Panc1 (cell line): ENCODE measurements at regions not wholly inside any gene's neighbourhood (a gene's known extent, or its start where the extent isn't known, plus 50 kb on each side); places are given as distances from the start of the nearest gene placed in this dataset.

ENCODE experiments used
- ATAC-seq: fragments of 200-7000 bp; cut with Tn5 transposase; 2 replicates; pipeline ENCODE4 v1.9.1; 2020; ENCODE audit warnings: mild to moderate bottlenecking, moderate library complexity
- BruUV-seq: library from RNA; stranded (reverse); fragments of 400-500 nt; replicated peaks from 2 replicates; lab custom pipeline; 2021; lab: Mats Ljungman, UMichigan
- CTCF ChIA-PET: fragments of 300-600 bp; sonication (Branson Sonifier 250); formaldehyde crosslinking; loops from one replicate; lab custom pipeline; 2022; ENCODE audit warnings: antibody characterized with exemption; lab: Charles Lee
- POLR2A ChIA-PET: fragments of 300-600 bp; sonication (Branson Sonifier 250); formaldehyde crosslinking; loops from one replicate; lab custom pipeline; 2022; ENCODE audit warnings: antibody characterized with exemption; lab: Charles Lee
- DNase-seq: peaks from one replicate; pipeline ENCODE4 v3.0.0-alpha.2; 2010; ENCODE audit warnings: low read depth, low spot score
- H3K27ac ChIP-seq: 2 replicates; pipeline ENCODE4 v1.5.1; 2011; ENCODE audit warnings: mild to moderate bottlenecking, low read length, inconsistent platforms
- H3K27me3 ChIP-seq: fragments of 200-500 bp; sonication (Bioruptor generic); 2 replicates; pipeline ENCODE4 v1.6.0; 2014; ENCODE audit warnings: low read length, inconsistent platforms; ENCODE audit not compliant: control insufficient read depth, insufficient read depth
- H3K36me3 ChIP-seq: fragments of 200-500 bp; sonication (Bioruptor generic); 2 replicates; pipeline ENCODE4 v1.5.1; 2014; ENCODE audit warnings: inconsistent platforms, mild to moderate bottlenecking, low read length, moderate library complexity; ENCODE audit not compliant: control insufficient read depth, insufficient read depth
- H3K4me1 ChIP-seq: 2 replicates; pipeline ENCODE4 v1.5.1; 2011; ENCODE audit warnings: inconsistent platforms, mild to moderate bottlenecking, low read length, moderate library complexity; ENCODE audit not compliant: control insufficient read depth, insufficient read depth
- H3K4me3 ChIP-seq, 2 experiments: 2 replicates each; pipeline ENCODE4 v1.5.1; 2011 to 2012; ENCODE audit warnings: low read depth in 2 of 2, low read length in 2 of 2, mild to moderate bottlenecking in 2 of 2, inconsistent platforms in 1 of 2, moderate library complexity in 1 of 2
- H3K9me3 ChIP-seq: fragments of 200-500 bp; sonication (Bioruptor generic); 2 replicates; pipeline ENCODE4 v1.5.1; 2014; ENCODE audit warnings: low read depth, mild to moderate bottlenecking, inconsistent platforms, low read length, moderate library complexity; ENCODE audit not compliant: control insufficient read depth, insufficient read depth
- POLR2AphosphoS5 ChIP-seq: IDR thresholded peaks from 2 replicates; pipeline ENCODE4 v1.6.1; 2012; ENCODE audit warnings: mild to moderate bottlenecking, low read depth, low read length, moderate library complexity
- SIN3A ChIP-seq: IDR thresholded peaks from 2 replicates; pipeline ENCODE4 v1.6.1; 2012; ENCODE audit warnings: low read depth, mild to moderate bottlenecking, low read length, moderate library complexity, borderline replicate concordance; ENCODE audit not compliant: insufficient read depth
- TCF7L2 ChIP-seq: IDR thresholded peaks from 2 replicates; pipeline ENCODE4 v1.6.1; 2011; ENCODE audit warnings: mild to moderate bottlenecking, low read depth, low read length, inconsistent platforms
- in situ Hi-C: cut with HindIII; loops from 2 replicates; pipeline ENCODE4 v1.10.0; 2016; ENCODE audit warnings: low sequenced_read_pairs, low pct_unique_long_range_greater_than_20kb
- intact Hi-C: fragments of 100-400 bp; cut with micrococcal nuclease; formaldehyde crosslinking; loops from one replicate; pipeline ENCODE4 v1.10.0; 2022; ENCODE audit not compliant: unreplicated experiment
- TF ChIP-seq, protein P1 (sequence below): fragments of 450-650 bp; IDR thresholded peaks from 2 replicates; pipeline ENCODE4 v1.5.1; 2017; ENCODE audit warnings: mild to moderate bottlenecking
- TF ChIP-seq, protein P2 (sequence below), 2 experiments: IDR thresholded peaks; 2 replicates each; pipeline ENCODE4 v1.6.1; 2011 to 2012; ENCODE audit warnings: low read depth in 2 of 2, control low read depth in 1 of 2, low read length in 1 of 2, mild to moderate bottlenecking in 1 of 2, moderate library complexity in 1 of 2; ENCODE audit not compliant: insufficient read depth in 1 of 2

DNA sequence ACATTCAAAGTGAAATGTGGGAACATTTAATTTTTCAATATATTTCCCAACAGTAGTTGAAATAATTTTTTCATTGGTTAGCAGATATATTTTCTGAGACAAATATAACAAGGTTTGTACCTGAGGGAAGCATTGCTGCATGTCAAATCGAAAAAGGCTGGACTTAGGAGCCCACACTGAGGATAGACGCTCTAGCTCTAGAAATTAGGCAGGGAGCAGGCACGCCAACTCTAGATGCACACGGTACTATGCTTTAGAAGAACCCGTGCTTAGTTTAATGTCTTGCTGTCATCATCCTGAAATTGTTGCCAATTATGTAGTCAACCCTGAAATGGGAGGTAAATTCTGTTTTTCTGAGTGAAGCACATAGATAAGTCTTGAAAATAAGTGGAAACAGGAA is 731.1 kb upstream of the ZNF804A start:
- no peaks in the 10 kb centered on the region for H3K27me3 ChIP-seq
- H3K36me3 ChIP-seq = no peaks in the 10 kb centered on the region
- H3K4me3 ChIP-seq = no peak overlapping the region
- DNase-seq = no peak
- POLR2A ChIA-PET = no interaction called here
- no peak overlapping the region for H3K27ac ChIP-seq
- no peak for ATAC-seq
- no peaks in the 10 kb centered on the region for H3K9me3 ChIP-seq
- TF ChIP-seq, protein P1, sequence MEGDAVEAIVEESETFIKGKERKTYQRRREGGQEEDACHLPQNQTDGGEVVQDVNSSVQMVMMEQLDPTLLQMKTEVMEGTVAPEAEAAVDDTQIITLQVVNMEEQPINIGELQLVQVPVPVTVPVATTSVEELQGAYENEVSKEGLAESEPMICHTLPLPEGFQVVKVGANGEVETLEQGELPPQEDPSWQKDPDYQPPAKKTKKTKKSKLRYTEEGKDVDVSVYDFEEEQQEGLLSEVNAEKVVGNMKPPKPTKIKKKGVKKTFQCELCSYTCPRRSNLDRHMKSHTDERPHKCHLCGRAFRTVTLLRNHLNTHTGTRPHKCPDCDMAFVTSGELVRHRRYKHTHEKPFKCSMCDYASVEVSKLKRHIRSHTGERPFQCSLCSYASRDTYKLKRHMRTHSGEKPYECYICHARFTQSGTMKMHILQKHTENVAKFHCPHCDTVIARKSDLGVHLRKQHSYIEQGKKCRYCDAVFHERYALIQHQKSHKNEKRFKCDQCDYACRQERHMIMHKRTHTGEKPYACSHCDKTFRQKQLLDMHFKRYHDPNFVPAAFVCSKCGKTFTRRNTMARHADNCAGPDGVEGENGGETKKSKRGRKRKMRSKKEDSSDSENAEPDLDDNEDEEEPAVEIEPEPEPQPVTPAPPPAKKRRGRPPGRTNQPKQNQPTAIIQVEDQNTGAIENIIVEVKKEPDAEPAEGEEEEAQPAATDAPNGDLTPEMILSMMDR = no peak
- TF ChIP-seq, protein P2, sequence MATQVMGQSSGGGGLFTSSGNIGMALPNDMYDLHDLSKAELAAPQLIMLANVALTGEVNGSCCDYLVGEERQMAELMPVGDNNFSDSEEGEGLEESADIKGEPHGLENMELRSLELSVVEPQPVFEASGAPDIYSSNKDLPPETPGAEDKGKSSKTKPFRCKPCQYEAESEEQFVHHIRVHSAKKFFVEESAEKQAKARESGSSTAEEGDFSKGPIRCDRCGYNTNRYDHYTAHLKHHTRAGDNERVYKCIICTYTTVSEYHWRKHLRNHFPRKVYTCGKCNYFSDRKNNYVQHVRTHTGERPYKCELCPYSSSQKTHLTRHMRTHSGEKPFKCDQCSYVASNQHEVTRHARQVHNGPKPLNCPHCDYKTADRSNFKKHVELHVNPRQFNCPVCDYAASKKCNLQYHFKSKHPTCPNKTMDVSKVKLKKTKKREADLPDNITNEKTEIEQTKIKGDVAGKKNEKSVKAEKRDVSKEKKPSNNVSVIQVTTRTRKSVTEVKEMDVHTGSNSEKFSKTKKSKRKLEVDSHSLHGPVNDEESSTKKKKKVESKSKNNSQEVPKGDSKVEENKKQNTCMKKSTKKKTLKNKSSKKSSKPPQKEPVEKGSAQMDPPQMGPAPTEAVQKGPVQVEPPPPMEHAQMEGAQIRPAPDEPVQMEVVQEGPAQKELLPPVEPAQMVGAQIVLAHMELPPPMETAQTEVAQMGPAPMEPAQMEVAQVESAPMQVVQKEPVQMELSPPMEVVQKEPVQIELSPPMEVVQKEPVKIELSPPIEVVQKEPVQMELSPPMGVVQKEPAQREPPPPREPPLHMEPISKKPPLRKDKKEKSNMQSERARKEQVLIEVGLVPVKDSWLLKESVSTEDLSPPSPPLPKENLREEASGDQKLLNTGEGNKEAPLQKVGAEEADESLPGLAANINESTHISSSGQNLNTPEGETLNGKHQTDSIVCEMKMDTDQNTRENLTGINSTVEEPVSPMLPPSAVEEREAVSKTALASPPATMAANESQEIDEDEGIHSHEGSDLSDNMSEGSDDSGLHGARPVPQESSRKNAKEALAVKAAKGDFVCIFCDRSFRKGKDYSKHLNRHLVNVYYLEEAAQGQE (IDR thresholded peaks at IDR 0.05; ENCODE audit: insufficient read depth in 1 of 2, low read depth in 2 of 2, low read length in 1 of 2) = no peak
- TF ChIP-seq TCF7L2 (no peak), SIN3A (no peak), POLR2AphosphoS5 (no peak)
- intact Hi-C loops = no loop called here
- H3K4me1 ChIP-seq = no peaks in the 10 kb centered on the region
- CTCF ChIA-PET = no interaction called here
- BruUV-seq = no TSS peak
- in situ Hi-C loops = no loop called here

DNA sequence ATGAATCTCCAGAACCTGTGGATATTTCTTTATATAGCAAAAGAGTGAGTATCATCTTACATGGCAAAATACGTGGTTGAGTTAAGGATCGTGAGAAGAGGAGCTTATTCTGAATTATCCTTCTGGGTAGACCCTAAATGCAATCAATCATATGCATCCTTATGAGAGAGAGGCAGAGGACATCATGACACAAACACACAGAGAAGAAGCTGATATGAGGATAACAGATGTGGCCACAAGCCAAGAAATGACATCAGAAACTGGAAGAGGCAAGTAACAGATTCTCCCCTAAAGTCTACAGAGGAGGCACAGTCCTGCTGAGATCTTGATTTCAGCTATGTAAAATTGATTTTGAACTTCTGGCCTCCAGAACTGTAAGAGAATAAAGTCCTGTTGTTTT is 730.2 kb upstream of the ZNF804A start:
- ATAC-seq = no peak
- in situ Hi-C loops = no loop called here
- DNase-seq = no peak

More for the DNA sequence above, 730.2 kb upstream of the ZNF804A start:
- Histone ChIP-seq H3K4me3 (no peak overlapping the region), H3K4me1 (no peaks in the 10 kb centered on the region), H3K27me3 (no peaks in the 10 kb centered on the region), H3K36me3 (no peaks in the 10 kb centered on the region), H3K27ac (no peak overlapping the region), H3K9me3 (no peaks in the 10 kb centered on the region)
- CTCF ChIA-PET = no interaction called here
- intact Hi-C loops = no loop called here
- no TSS peak for BruUV-seq
- POLR2A ChIA-PET = no interaction called here
- TF ChIP-seq POLR2AphosphoS5 = no peak
- TF ChIP-seq, protein P2 (IDR thresholded peaks at IDR 0.05; ENCODE audit: insufficient read depth in 1 of 2, low read depth in 2 of 2, low read length in 1 of 2) = no peak
- no peak for TF ChIP-seq TCF7L2
- TF ChIP-seq SIN3A = no peak
- TF ChIP-seq, protein P1 = no peak
